Fibroblast of skin of right biceps (primary cell): ENCODE measurements at regions not wholly inside any gene's neighbourhood (a gene's known extent, or its start where the extent isn't known, plus 50 kb on each side); places are given as distances from the start of the nearest gene placed in this dataset.

Experiments used
- DNase-seq: peaks from one replicate; pipeline ENCODE4 v3.0.0-alpha.2; 2013

DNA sequence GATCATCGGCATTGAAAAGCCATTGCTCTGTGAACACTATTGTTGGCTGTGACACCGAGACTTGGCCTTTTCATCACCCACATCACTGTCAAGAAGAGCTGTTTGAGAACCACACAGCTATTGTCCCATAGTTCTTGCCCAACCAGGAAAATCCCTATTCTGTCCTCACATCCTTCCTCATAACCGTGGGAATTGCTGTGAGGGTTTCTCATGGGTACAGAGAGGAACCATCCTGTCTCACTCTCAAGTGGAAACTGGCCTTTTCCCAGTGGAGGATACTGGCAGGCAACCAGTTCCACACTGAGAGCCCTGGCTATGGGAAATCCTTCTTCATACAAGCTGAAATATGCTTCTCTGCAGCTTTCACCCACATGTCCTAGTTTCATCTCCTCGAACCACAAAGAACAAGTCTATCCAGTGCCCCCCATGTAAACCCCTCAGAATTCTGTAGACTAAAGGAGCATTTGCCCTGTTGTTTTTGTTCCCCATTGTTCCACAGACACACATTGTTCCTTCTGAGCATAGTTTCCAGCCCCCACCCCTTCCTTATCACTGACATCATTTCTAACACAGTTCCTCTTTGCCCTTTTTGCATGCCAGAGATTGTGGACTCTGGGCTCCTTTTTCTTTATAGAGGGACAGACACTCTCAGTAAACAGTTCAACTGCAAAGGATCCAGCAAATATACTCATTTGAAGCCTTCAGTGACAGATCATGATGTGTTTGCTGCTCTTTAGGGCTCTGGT, 57.8 kb upstream of the C5orf46 start:
- no peak for DNase-seq

DNA sequence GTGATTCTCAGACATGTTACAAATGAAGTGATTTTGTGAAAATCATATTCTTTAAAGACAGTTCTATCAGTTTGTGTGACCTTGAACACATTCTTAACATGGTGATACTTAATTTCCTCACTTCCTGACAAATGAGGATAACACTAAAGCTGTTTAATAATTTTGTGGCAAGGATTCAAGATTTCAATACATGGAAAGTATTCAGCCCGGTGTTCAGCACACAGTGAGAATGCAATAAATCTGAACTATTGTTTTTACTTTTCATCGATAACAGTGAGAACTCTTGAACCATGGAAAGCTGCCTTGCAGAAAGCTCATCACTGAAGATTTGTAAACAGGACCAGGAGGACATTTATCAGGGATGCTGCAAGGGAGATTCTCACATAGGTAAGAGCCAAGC, 57.1 kb upstream of the C5orf46 start:
- DNase-seq = no peak

DNA sequence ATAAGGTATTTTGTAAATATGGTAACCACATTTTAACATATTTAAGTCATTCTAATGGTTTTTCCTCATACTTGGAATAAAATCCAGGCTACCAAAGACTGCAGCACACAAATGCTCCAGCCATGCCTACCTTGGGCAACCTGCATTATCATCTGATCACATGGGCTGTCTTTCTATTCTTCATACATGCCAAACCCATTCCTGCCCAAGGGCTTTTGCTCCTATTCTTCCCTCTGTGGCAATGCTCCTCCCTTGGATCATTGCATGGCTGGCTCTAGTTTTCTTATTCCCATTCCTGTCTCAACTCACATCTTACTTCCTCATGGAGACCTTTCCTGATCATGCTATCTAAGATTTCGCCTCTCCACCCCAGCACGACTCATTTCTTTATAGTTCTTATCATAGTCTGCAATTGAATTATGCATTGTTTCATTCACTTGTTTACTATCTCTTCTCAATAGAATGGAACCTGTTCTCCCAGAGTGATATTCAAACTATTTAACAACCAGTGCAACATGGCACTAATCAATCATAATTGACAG, 54.9 kb upstream of the C5orf46 start:
- DNase-seq = no peak

DNA sequence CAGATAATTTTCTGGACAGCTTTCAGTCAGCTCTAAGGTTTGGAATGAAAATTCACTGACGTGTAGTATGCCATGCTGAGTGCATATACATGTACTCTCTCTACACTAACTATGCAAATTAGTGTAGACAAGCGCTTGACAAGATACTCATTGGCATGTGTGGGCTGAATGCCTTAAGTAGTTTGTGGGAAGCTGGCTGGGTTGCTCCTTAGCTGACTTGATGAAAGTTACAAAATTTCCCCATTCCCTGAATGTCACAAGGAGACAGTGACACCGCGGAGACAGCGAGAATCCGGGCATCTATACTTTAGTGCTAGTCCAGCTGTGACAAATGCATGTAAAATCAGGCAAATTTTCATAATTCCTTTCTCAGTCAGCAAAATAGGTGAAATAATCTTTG, 51.6 kb upstream of the C5orf46 start:
- no peak for DNase-seq

DNA sequence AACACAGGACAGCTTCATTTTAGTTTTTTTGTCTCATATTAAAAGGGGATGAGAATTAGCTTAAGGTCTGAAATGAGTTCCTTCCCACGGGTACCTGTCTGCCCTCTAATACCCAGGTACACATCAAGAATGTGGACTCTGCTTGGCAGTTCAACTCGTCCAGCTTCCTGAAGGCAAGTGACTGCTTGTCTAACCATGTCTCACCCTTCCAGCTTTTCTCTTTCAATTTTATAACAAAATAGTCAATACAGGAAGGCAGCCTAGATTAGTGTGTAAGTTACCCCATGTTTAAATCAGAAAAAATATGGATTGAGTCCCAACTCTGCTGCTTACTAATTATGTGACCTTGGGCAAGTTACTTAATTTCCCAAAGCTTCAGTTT, 50.5 kb upstream of the C5orf46 start:
- no peak for DNase-seq

DNA sequence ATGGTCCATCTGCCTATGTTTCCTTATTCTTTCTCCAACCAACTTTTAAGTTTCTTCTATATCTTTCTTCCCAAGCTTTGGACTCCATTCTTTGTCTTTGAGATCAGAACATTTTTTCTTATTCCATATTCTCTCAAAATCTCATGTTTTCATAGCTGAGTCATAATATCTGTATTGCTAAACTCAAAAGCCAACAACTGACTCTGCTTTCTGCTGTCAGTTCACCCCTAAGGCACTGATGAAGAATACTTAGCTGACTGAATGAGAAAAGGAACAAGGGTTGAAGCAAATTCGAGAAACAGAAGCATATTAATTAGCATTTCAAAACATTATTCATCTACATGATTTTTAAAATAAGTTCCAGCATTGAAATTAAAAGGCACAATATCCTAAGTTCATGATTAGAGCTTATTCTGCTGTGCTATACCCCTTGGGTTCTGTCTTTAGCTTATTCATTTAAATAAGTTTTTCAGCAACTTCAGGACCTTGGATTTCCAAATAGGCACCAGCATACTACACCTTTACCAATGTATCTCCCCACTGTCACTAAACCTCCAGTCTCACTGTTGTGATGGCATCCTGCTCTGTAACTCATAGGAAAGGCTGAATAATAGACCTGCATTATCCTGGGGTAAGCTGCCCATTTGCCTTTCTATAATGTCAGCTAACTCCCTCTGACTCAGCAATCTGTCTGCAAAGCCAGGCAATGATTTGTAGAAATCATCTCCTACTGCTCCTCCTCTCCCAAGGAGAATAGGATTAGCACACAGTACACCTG, 49.9 kb upstream of the C5orf46 start:
- DNase-seq = no peak
